Endodermal cell (in vitro differentiated cells): ENCODE measurements at regions not wholly inside any gene's neighbourhood (a gene's known extent, or its start where the extent isn't known, plus 50 kb on each side); places are given as distances from the start of the nearest gene placed in this dataset.
A peak's percentile ranks its signal among the peaks of the same experiment; 100 is the strongest.
"Not testable (repeated sequence)": the region's sequence is repeated elsewhere in the genome, so short reads cannot be mapped to it uniquely, and the experiment has no call there.

ENCODE experiments used
- DNase-seq: peaks from one replicate; pipeline ENCODE4 v3.0.0-alpha.2; 2017
- H3K27ac ChIP-seq: 2 replicates; pipeline ENCODE4 v1.5.1; 2013; ENCODE audit warnings: mild to moderate bottlenecking, low read depth, low read length, moderate library complexity
- H3K27me3 ChIP-seq: 2 replicates; pipeline ENCODE4 v1.6.1; 2013; ENCODE audit warnings: mild to moderate bottlenecking, low read length, moderate library complexity; ENCODE audit not compliant: insufficient read depth, control insufficient read depth, poor library complexity, severe bottlenecking
- H3K36me3 ChIP-seq: 2 replicates; pipeline ENCODE4 v1.7.0; 2013; ENCODE audit warnings: mild to moderate bottlenecking, low read length, moderate library complexity; ENCODE audit not compliant: control insufficient read depth, insufficient read depth
- H3K4me1 ChIP-seq: one replicate; pipeline ENCODE4 v1.7.0; 2013; ENCODE audit warnings: low read length; ENCODE audit not compliant: control insufficient read depth, insufficient read depth
- H3K4me3 ChIP-seq: 2 replicates; pipeline ENCODE4 v1.5.1; 2013; ENCODE audit warnings: mild to moderate bottlenecking, low read length, moderate library complexity
- H3K9ac ChIP-seq: 2 replicates; pipeline ENCODE4 v1.6.1; 2013; ENCODE audit warnings: mild to moderate bottlenecking, low read length, moderate library complexity; ENCODE audit not compliant: poor library complexity, severe bottlenecking; ENCODE audit errors: extremely low read depth
- H3K9me3 ChIP-seq: 2 replicates; pipeline ENCODE4 v1.6.1; 2013; ENCODE audit warnings: mild to moderate bottlenecking, low read length, moderate library complexity; ENCODE audit not compliant: control insufficient read depth
- H3K27ac Mint-ChIP-seq: 2 replicates; pipeline ENCODE4 v1.8.0; 2020; ENCODE audit warnings: mixed read lengths
- H3K27me3 Mint-ChIP-seq: 2 replicates; pipeline ENCODE4 v1.8.0; 2021; ENCODE audit warnings: mild to moderate bottlenecking, mixed read lengths; ENCODE audit not compliant: insufficient read depth
- H3K36me3 Mint-ChIP-seq: 2 replicates; pipeline ENCODE4 v1.8.0; 2020; ENCODE audit warnings: low read depth, mixed read lengths
- H3K4me1 Mint-ChIP-seq: 2 replicates; pipeline ENCODE4 v1.8.0; 2020; ENCODE audit warnings: mixed read lengths
- H3K4me3 Mint-ChIP-seq: 2 replicates; pipeline ENCODE4 v1.8.0; 2020; ENCODE audit warnings: mild to moderate bottlenecking, moderate library complexity, mixed read lengths
- H3K9me3 Mint-ChIP-seq: 2 replicates; pipeline ENCODE4 v1.8.0; 2020; ENCODE audit warnings: mild to moderate bottlenecking, mixed read lengths
- CTCF ChIP-seq: fragments of 200-600 bp; sonication (generic); conservative IDR thresholded peaks from 2 replicates; pipeline ENCODE4 v1.5.0; 2021; ENCODE audit warnings: antibody characterized with exemption, mild to moderate bottlenecking
- WGBS, 2 experiments: methylation state at CpG; one replicate each; pipeline versions ENCODE4 v1.1.5 to v1.1.7; 2013; ENCODE audit warnings: missing lambda C conversion rate in 2 of 2, mixed read lengths in 1 of 2; ENCODE audit not compliant: insufficient coverage in 1 of 2, insufficient read length in 1 of 2; 5-methylcytosine and 5-hydroxymethylcytosine counted together

- H3K27me3 Mint-ChIP-seq, result peaks cover 3% of the 10 kb centered on the region
- no peaks in the 10 kb centered on the region for H3K36me3 Mint-ChIP-seq
- no peaks in the 10 kb centered on the region for H3K36me3 ChIP-seq
- WGBS, 2 experiments, result 95% methylated on average over 4 of the region's 4 CpGs; no CpG with 5 or more reads in 1 of the 2 experiments
- H3K4me3 Mint-ChIP-seq, result no peak overlapping the region
- H3K27me3 ChIP-seq, result no peaks in the 10 kb centered on the region
- no peak for TF ChIP-seq CTCF
- H3K9me3 ChIP-seq, result peaks cover 5% of the 10 kb centered on the region
- H3K9ac ChIP-seq, result no peak overlapping the region
- H3K4me1 ChIP-seq, result no peaks in the 10 kb centered on the region
- peaks cover 3% of the 10 kb centered on the region for H3K4me1 Mint-ChIP-seq
- no peak overlapping the region for H3K27ac ChIP-seq
- DNase-seq, result no peak
- H3K27ac Mint-ChIP-seq, result no peak overlapping the region
- peaks cover 21% of the 10 kb centered on the region for H3K9me3 Mint-ChIP-seq
- no peak overlapping the region for H3K4me3 ChIP-seq
These were observed 123.1 kb downstream of the CHIC2 start for GRCh38 chr4:53941331-53941730.

- not testable (repeated sequence) for H3K9ac ChIP-seq, H3K4me1 Mint-ChIP-seq, H3K4me1 ChIP-seq, H3K27ac Mint-ChIP-seq, H3K27ac ChIP-seq, H3K36me3 ChIP-seq, H3K4me3 ChIP-seq, H3K4me3 Mint-ChIP-seq, DNase-seq, H3K27me3 Mint-ChIP-seq, H3K36me3 Mint-ChIP-seq, H3K27me3 ChIP-seq, H3K9me3 ChIP-seq
- WGBS, 2 experiments, result 79 to 98% methylated on average over 2 to 3 of the region's 3 CpGs
- peaks cover 21% of the 10 kb centered on the region for H3K9me3 Mint-ChIP-seq
These were observed 124.5 kb downstream of the CHIC2 start for GRCh38 chr4:53939892-53940291.

- Mint-ChIP-seq H3K4me1 (peaks cover 3% of the 10 kb centered on the region), H3K9me3 (peaks cover 25% of the 10 kb centered on the region), H3K27me3 (peaks cover 7% of the 10 kb centered on the region), H3K27ac (no peak overlapping the region), H3K36me3 (no peaks in the 10 kb centered on the region), H3K4me3 (no peak overlapping the region)
- DNase-seq, result peak; percentile 75
- H3K36me3 ChIP-seq, result no peaks in the 10 kb centered on the region
- H3K27me3 ChIP-seq, result no peaks in the 10 kb centered on the region
- no peak overlapping the region for H3K9ac ChIP-seq
- TF ChIP-seq CTCF, result no peak
- no peak overlapping the region for H3K27ac ChIP-seq
- 54 to 58% methylated on average over 4 to 7 of the region's 7 CpGs for WGBS, 2 experiments
- no peaks in the 10 kb centered on the region for H3K4me1 ChIP-seq
- peaks cover 5% of the 10 kb centered on the region for H3K9me3 ChIP-seq
- H3K4me3 ChIP-seq, result no peak overlapping the region
These were observed 126.5 kb downstream of the CHIC2 start for GRCh38 chr4:53937918-53938317.

GRCh38 chr4:53937327-53937726 is 127.1 kb downstream of the CHIC2 start:
- Mint-ChIP-seq H3K36me3 (no peaks in the 10 kb centered on the region), H3K27ac (no peak overlapping the region), H3K9me3 (peaks cover 25% of the 10 kb centered on the region), H3K4me3 (no peak overlapping the region), H3K4me1 (peaks cover 3% of the 10 kb centered on the region), H3K27me3 (peaks cover 9% of the 10 kb centered on the region)
- peak; percentile 22 for DNase-seq
- H3K27me3 ChIP-seq, result no peaks in the 10 kb centered on the region
- TF ChIP-seq CTCF, result no peak
- peaks cover 5% of the 10 kb centered on the region for H3K9me3 ChIP-seq
- H3K4me1 ChIP-seq, result no peaks in the 10 kb centered on the region
- WGBS, 2 experiments, result 85% methylated on average over 2 of the region's 2 CpGs; no CpG with 5 or more reads in 1 of the 2 experiments
- no peaks in the 10 kb centered on the region for H3K36me3 ChIP-seq
- no peak overlapping the region for H3K27ac ChIP-seq
- H3K4me3 ChIP-seq, result no peak overlapping the region
- no peak overlapping the region for H3K9ac ChIP-seq
